ENCODE measurements at regions not wholly inside any gene's neighbourhood (a gene's known extent, or its start where the extent isn't known, plus 50 kb on each side); places are given as distances from the start of the nearest gene placed in this dataset.
"Not testable (repeated sequence)": the region's sequence is repeated elsewhere in the genome, so short reads cannot be mapped to it uniquely, and the experiment has no call there.

DNA sequence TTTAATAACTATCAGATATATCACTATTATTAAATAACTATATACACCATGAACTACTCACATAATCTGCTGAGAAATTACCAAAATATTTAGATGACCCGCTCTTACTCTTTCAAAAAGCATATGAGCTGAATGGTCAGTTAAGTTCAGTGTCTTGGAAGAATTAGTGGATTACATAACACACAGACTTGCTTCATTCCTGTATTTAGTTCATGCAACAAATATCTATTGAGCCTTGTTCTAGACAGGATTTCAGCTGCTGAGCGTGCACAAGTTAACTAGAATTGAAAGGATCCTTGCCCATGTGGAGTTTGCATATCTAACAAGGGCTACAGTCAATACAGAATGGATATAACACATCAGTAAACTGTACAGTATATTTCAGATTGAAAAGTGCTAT lies 566.2 kb downstream of the CBLN4 start:
- no peak for DNase-seq (ENCODE audit: low spot score)
- ATAC-seq (ENCODE audit: low FRiP score) = no peak
- TF ChIP-seq CTCF (IDR thresholded peaks at IDR 0.05) = no peak

DNA sequence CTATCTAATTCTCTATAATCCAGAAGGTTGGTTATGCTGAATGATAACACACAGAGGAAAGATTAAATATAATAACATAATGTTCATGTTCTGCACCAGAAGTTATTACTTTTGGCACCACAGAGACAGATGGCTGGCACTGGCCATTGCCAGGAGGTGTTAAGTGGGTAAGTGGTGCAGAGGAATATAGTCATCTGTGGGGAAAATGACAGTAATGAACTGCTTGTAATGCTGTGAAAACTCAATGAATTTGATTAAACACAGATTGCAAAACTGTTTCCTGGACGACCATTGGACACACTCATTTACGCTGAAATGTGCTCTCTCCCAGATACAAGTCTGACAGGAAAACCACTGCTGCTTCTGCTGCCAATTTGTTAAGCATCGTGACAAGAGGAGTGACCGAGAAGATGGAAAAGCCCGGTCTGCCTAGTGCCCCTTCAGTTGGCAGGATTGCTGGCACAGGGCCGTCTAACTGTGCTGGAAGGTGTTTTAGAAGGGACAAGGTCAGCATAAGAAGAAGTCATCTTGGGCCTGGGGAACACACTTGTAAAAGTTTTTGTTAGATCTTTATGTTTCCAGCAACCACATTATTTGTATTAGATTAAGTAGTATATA lies 567.4 kb downstream of the CBLN4 start:
- no peak for DNase-seq (ENCODE audit: low spot score)
- no peak for TF ChIP-seq CTCF (IDR thresholded peaks at IDR 0.05)
- peak; percentile 44 for ATAC-seq (ENCODE audit: low FRiP score)

GRCh38 chr20:55424968-55425367 lies 580.4 kb downstream of the CBLN4 start:
- ATAC-seq (ENCODE audit: low FRiP score) = peak; percentile 78

GRCh38 chr20:55424476-55424875 lies 580.8 kb downstream of the CBLN4 start:
- DNase-seq (ENCODE audit: low spot score) (no peak), ATAC-seq (ENCODE audit: low FRiP score) (no peak)
- TF ChIP-seq CTCF (IDR thresholded peaks at IDR 0.05) = no peak

More at GRCh38 chr20:55424968-55425367, 580.4 kb downstream of the CBLN4 start:
- TF ChIP-seq CTCF (IDR thresholded peaks at IDR 0.05) = no peak
- no peak for DNase-seq (ENCODE audit: low spot score)

GRCh38 chr20:55417836-55418235 lies 587.5 kb downstream of the CBLN4 start:
- no peak for ATAC-seq (ENCODE audit: low FRiP score)
- DNase-seq (ENCODE audit: low spot score) = no peak
- no peak for TF ChIP-seq CTCF (IDR thresholded peaks at IDR 0.05)

- DNase-seq (ENCODE audit: low spot score) (no peak), ATAC-seq (ENCODE audit: low FRiP score) (no peak)
- no peak for TF ChIP-seq CTCF (IDR thresholded peaks at IDR 0.05)
Measured at GRCh38 chr20:55415567-55416142, 589.7 kb downstream of the CBLN4 start.

DNA sequence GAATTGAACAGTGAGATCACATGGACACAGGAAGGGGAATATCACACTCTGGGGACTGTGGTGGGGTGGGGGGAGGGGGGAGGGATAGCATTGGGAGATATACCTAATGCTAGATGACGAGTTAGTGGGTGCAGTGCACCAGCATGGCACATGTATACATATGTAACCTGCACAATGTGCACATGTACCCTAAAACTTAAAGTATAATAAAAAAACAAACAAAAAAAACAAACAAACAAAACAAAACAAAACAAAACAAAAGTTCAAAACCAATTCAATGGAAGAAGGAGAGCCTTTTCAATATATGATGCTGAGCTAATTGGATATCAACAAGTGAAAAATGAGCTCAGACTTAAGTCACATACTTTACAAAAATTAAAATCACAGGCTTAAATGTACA lies 592.8 kb downstream of the CBLN4 start:
- not testable (repeated sequence) for ATAC-seq (ENCODE audit: low FRiP score); DNase-seq (ENCODE audit: low spot score)

All from omental fat pad (tissue), 3 donors.